ENCODE measurements at regions not wholly inside any gene's neighbourhood (a gene's known extent, or its start where the extent isn't known, plus 50 kb on each side); places are given as distances from the start of the nearest gene placed in this dataset.

- DNase-seq: no peak
Measured at GRCh38 chr20:60819511-60819910, 432.6 kb upstream of the CDH4 start.

DNA sequence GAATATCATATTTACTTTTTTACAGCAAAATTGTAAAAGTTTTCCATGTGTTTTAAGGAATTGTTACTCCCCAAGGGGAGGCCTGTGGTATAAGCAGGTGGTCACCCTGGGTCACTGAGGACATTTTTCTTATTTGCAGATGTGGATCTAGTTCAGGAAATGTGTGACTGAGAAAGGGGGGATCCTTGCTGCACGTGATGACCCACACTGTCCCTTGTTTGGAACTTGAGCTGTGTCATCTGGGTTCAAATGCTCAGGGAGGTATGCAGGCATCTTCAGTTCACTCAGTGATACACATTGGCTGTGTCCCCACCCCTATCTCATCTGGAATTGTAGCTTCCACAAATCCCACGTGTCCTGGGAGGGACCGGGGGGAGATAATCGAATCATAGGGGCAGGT, 431.9 kb upstream of the CDH4 start:
- DNase-seq: no peak

GRCh38 chr20:60820918-60821317, 431.1 kb upstream of the CDH4 start:
- no peak for DNase-seq

- no peak for DNase-seq
Measured at GRCh38 chr20:60822699-60823607, 429.1 kb upstream of the CDH4 start.

DNA sequence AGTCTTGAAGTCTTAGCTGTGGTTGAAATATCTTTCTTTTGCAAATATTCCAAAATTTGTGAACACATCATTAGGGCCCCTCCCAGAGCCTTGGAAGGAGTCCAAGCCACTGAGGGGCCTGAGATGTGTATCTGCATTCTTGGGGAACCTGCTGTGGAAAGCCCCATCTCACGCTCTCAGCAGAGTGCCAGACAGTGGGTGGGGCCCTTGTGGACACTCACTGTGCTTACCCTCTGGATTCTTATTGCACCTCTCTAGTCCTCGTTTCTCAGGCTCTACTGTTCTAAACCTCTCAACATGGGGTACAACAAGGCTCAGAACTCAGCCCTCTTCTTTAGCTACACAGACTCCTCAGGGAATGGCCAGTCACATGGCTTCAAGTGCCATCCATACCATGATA, 416.2 kb upstream of the CDH4 start:
- DNase-seq: no peak

- no peak for DNase-seq
Measured at GRCh38 chr20:60837173-60837770, 414.8 kb upstream of the CDH4 start.

DNA sequence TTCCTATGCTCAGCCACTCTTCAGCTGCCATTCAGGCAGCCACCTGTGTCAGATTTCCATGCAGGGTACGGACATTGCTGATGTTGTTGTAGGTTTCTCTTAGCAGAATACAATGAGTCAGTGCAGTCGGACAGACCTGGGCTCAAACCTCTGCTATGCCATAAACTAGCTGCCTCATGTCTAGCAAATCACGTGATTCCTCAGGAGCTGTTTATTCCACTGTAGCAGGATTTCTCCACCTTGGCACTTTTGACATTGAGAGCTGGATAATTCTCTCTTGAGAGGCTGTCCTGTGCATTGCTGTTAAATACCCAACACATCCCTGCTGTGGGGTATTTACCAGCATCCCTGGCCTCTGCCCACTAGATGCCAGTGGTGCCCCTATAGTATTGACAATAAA, 413.8 kb upstream of the CDH4 start:
- DNase-seq: no peak

- no peak for DNase-seq
Measured at GRCh38 chr20:60840971-60841370, 411.1 kb upstream of the CDH4 start.

DNA sequence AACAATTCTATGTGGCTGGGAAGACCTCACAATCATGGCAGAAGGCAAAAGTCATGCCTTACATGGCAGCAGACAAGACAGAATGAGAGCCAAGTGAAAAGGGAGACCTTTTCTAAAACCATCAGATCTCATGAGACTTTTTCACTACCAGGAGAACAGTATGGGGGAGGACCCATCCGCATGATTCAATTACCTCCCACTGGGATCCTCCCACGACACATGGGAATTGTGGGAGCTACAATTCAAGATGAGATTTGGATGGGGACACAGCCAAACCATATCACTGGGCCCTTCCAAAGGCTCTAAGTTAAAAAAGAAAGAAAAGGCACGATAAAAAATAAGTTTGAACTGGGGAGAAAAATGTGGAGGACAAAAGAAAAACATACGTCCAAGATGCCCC, 406.9 kb upstream of the CDH4 start:
- DNase-seq: no peak

DNA sequence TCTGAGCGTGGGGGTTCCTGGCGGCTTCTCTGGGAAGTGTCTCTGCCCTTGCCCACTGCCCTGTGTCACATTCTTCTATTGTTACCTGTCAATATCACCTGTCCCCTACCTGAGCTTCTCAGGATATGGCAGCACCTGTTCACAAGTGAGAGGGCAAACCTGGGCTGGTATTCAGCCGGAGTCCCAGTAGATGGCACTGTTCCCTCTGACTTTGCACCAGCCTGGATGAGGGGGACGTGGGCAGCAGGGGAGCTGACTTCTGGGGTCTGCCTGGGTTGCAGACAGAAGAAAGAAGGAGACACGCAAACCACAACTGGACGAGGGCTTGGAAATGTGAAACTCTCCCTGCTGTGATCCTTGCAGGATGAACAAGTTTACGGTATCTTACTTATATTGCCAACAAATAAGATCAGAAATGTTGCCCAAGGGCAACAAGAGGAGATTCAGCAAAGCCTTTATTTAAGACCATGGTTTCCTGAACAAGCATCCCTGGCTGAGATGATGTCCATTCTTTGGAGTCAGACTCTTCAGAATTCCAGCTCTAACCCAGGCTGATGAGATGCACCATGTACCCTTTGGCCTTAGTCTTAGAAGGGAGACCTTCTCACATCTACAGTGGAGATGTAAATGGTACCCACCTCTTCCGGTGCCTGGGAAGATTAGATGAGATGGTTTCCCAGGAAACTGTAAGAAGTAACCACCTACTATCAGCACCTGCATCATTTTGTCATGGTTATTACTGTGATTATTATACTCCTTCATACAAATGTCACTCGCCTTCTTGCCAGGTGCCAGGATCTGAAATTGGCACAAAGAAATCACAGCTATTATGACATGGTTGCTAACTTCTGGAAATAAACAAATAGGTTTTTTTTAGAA, 400.0 kb upstream of the CDH4 start:
- DNase-seq: no peak

GRCh38 chr20:60857708-60858107, 394.4 kb upstream of the CDH4 start:
- no peak for DNase-seq

DNA sequence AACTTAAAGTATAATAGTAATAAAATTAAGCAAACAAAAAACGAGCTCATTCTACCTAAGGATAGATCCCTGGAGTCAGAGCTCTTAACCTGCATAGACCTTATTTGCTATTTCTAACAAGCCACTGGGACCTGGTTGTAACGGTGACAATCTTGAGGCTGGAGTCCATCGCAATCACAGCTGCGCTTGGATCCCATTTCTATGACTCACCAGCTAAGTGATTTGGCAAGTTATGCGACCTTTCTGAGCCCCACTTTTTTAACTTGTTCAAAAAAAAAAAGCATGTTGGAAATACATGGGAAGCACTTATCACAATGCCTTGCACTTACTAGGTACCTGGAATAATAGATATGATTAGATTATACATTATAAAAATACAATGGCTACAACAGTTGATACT, 389.5 kb upstream of the CDH4 start:
- DNase-seq: no peak

DNA sequence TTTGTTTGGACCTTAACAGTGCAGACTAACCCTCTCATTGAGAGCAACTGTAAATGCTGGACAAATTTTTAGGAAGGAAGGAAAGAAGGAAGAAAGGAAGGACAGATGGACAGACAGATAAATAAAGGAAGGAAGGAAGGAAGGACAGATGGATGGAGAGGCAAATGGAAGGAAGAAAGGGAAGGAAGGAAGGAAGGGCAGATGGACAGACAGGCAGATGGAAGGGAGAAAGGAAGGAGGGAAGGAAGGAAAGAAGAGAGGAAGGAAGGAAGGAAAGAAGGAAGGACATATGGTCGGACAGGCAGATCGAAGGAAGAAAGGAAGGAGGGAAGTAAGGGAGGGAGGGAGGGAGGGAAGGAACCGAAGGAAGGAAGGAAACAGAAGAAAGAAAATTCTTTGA, 388.5 kb upstream of the CDH4 start:
- no peak for DNase-seq

DNA sequence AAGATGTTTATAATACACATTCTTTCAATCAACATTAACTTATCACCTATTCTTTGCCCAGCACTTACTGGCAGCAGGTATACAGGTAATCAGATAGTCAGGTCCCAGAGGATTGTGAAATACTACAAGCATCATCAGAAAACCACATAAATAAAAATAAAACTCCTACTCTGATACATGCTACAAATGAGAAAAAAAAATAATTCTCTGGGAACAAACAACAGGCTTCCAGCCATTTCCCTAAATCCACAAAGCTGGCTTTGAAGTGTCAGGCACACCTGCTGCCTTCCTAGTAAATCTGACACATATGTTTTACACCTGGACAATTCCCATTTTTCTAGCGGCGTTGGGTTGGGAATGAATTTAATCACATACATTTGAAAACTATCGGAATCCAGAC, 384.5 kb upstream of the CDH4 start:
- DNase-seq: no peak

GRCh38 chr20:60868316-60868891, 383.7 kb upstream of the CDH4 start:
- no peak for DNase-seq

DNA sequence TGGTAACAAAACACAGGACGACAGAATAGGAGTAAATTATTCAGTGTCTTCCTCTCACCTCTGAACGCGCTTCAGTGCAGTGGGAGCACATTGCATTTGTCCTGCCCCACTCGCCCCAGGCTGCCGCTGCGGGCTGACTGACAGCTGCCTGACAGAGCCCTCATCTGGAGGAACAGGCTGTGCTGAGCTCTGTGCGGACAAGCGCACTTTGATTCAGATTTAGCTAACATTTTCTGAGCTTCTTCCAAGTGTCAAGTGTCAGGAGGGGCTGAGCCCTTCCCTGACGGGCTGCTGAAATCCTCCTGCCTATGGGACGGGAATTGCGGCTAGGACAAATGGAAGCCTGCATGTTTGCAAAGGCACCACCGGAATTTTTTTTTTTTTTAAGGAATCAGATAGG, 383.0 kb upstream of the CDH4 start:
- no peak for DNase-seq

GRCh38 chr20:60869625-60870024, 382.4 kb upstream of the CDH4 start:
- DNase-seq: no peak

GRCh38 chr20:60870040-60870439, 382.0 kb upstream of the CDH4 start:
- DNase-seq: no peak

DNA sequence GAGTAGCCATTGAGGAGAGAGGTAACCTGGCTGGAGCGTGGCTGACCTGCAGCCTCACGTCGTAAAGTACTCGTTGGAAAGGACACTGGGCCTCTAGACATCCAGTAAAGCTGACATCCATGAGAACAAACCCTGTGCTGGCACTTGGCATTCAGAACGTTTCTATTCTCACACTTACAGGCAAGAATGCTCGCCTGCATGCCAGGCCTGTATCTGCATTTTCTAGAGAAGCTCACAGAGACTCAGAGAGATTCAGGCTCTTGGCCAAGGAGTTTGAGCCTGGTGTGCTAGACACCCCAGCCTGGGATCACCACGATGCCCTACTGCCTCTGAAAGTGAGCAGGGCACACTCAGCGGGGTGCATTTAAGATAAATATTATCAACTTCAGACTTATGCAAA, 379.8 kb upstream of the CDH4 start:
- DNase-seq: no peak

- DNase-seq: no peak
Measured at GRCh38 chr20:60877071-60877857, 374.8 kb upstream of the CDH4 start.

GRCh38 chr20:60882836-60883235, 369.2 kb upstream of the CDH4 start:
- DNase-seq: no peak

DNA sequence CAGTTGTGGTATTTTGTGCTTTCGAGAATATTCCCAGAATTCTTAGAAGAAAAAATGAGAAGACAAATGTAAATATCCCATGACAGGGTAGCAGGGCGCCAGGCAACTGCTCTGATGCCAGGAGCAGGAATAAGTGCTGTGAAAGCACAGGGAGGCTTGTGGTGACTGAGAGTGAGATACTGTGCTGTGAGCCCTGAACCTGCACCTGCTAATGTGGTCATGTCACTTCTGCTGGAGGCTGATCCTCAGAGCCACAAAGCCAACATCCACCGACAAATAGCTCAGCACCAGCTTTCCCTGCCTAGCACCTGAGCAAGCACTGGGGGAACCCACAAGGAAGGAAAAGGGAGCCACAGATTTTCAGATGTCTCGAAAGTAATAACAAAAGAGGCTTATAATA, 368.6 kb upstream of the CDH4 start:
- DNase-seq: no peak
